ENCODE measurements at regions not wholly inside any gene's neighbourhood (a gene's known extent, or its start where the extent isn't known, plus 50 kb on each side); places are given as distances from the start of the nearest gene placed in this dataset.

- no peaks in the 10 kb centered on the region for H3K27me3 Mint-ChIP-seq (ENCODE audit: insufficient read depth, unreplicated experiment)
These were observed 260.6 kb upstream of the EMCN start for GRCh38 chr4:100778431-100778830.

GRCh38 chr4:100762738-100763137, 244.9 kb upstream of the EMCN start:
- Mint-ChIP-seq H3K4me1 (ENCODE audit: low read depth, unreplicated experiment) (no peaks in the 10 kb centered on the region), H3K9me3 (ENCODE audit: unreplicated experiment) (no peaks in the 10 kb centered on the region)

More at GRCh38 chr4:100778431-100778830, 260.6 kb upstream of the EMCN start:
- Mint-ChIP-seq H3K36me3 (ENCODE audit: insufficient read depth, unreplicated experiment) (no peaks in the 10 kb centered on the region), H3K27ac (ENCODE audit: unreplicated experiment) (no peak overlapping the region), H3K4me3 (ENCODE audit: unreplicated experiment) (no peak overlapping the region), H3K4me1 (ENCODE audit: low read depth, unreplicated experiment) (no peaks in the 10 kb centered on the region), H3K9me3 (ENCODE audit: unreplicated experiment) (no peaks in the 10 kb centered on the region)
- Histone ChIP-seq H3K9me3 (no peaks in the 10 kb centered on the region), H3K36me3 (ENCODE audit: control insufficient read depth, insufficient read depth, low read length) (no peaks in the 10 kb centered on the region), H3K4me1 (no peaks in the 10 kb centered on the region), H3K4me3 (ENCODE audit: low read depth, low read length) (no peak overlapping the region), H3K27me3 (replicated peaks; ENCODE audit: control insufficient read depth, insufficient read depth, low read length) (no peaks in the 10 kb centered on the region)
- intact Hi-C loops (cut with micrococcal nuclease; ENCODE audit: unreplicated experiment), result no loop called here
- CTCF ChIA-PET, result no interaction called here
- no TSS peak for BruUV-seq (replicated peaks)
- POLR2A ChIA-PET, result no interaction called here
- TF ChIP-seq CTCF (IDR thresholded peaks at IDR 0.05; ENCODE audit: insufficient read depth in 1 of 2, low read depth in 1 of 2, low read length in 1 of 2, severe bottlenecking in 1 of 2, unreplicated experiment in 1 of 2), result no peak
- DNase-seq, result no peak

GRCh38 chr4:100754751-100755150, 236.9 kb upstream of the EMCN start:
- no TSS peak for BruUV-seq (replicated peaks)
- no peak overlapping the region for H3K27ac Mint-ChIP-seq (ENCODE audit: unreplicated experiment)

More at GRCh38 chr4:100762738-100763137, 244.9 kb upstream of the EMCN start:
- POLR2A ChIA-PET, result no interaction called here
- BruUV-seq (replicated peaks), result no TSS peak
- Histone ChIP-seq H3K4me1 (no peaks in the 10 kb centered on the region), H3K4me3 (ENCODE audit: low read depth, low read length) (no peak overlapping the region), H3K9me3 (no peaks in the 10 kb centered on the region), H3K27me3 (replicated peaks; ENCODE audit: control insufficient read depth, insufficient read depth, low read length) (no peaks in the 10 kb centered on the region), H3K36me3 (ENCODE audit: control insufficient read depth, insufficient read depth, low read length) (no peaks in the 10 kb centered on the region)
- no peak for TF ChIP-seq CTCF (IDR thresholded peaks at IDR 0.05; ENCODE audit: insufficient read depth in 1 of 2, low read depth in 1 of 2, low read length in 1 of 2, severe bottlenecking in 1 of 2, unreplicated experiment in 1 of 2)
- CTCF ChIA-PET, result no interaction called here
- H3K36me3 Mint-ChIP-seq (ENCODE audit: insufficient read depth, unreplicated experiment), result no peaks in the 10 kb centered on the region
- no peak for DNase-seq
- no peaks in the 10 kb centered on the region for H3K27me3 Mint-ChIP-seq (ENCODE audit: insufficient read depth, unreplicated experiment)
- H3K4me3 Mint-ChIP-seq (ENCODE audit: unreplicated experiment), result no peak overlapping the region
- H3K27ac Mint-ChIP-seq (ENCODE audit: unreplicated experiment), result no peak overlapping the region
- intact Hi-C loops (cut with micrococcal nuclease; ENCODE audit: unreplicated experiment), result no loop called here

More at GRCh38 chr4:100754751-100755150, 236.9 kb upstream of the EMCN start:
- H3K27me3 ChIP-seq (replicated peaks; ENCODE audit: control insufficient read depth, insufficient read depth, low read length), result no peaks in the 10 kb centered on the region
- Mint-ChIP-seq H3K4me1 (ENCODE audit: low read depth, unreplicated experiment) (no peaks in the 10 kb centered on the region), H3K4me3 (ENCODE audit: unreplicated experiment) (no peak overlapping the region), H3K27me3 (ENCODE audit: insufficient read depth, unreplicated experiment) (peaks cover 2% of the 10 kb centered on the region), H3K36me3 (ENCODE audit: insufficient read depth, unreplicated experiment) (no peaks in the 10 kb centered on the region), H3K9me3 (ENCODE audit: unreplicated experiment) (peaks cover 23% of the 10 kb centered on the region)
- no peak for DNase-seq
- H3K9me3 ChIP-seq, result no peaks in the 10 kb centered on the region; the same call in 1 of the 2 replicates
- POLR2A ChIA-PET, result no interaction called here
- CTCF ChIA-PET, result no interaction called here
- TF ChIP-seq CTCF (IDR thresholded peaks at IDR 0.05; ENCODE audit: insufficient read depth in 1 of 2, low read depth in 1 of 2, low read length in 1 of 2, severe bottlenecking in 1 of 2, unreplicated experiment in 1 of 2), result no peak
- no peaks in the 10 kb centered on the region for H3K36me3 ChIP-seq (ENCODE audit: control insufficient read depth, insufficient read depth, low read length)
- intact Hi-C loops (cut with micrococcal nuclease; ENCODE audit: unreplicated experiment), result no loop called here
- H3K4me1 ChIP-seq, result no peaks in the 10 kb centered on the region
- H3K4me3 ChIP-seq (ENCODE audit: low read depth, low read length), result no peak overlapping the region

Data from Caco-2 (cell line).